ENCODE measurements at regions not wholly inside any gene's neighbourhood (a gene's known extent, or its start where the extent isn't known, plus 50 kb on each side); places are given as distances from the start of the nearest gene placed in this dataset.

GRCh38 chr1:14362331-14362730 is 236.2 kb upstream of the KAZN start:
- Histone ChIP-seq H3K4me3 (ENCODE audit: low read length) (no peak overlapping the region), H3K36me3 (ENCODE audit: insufficient read depth, low read length) (no peaks in the 10 kb centered on the region), H3K4me1 (ENCODE audit: insufficient read depth, low read length) (no peaks in the 10 kb centered on the region), H3K9me3 (ENCODE audit: low read length) (no peaks in the 10 kb centered on the region), H3K27ac (ENCODE audit: low read depth, low read length) (no peak overlapping the region), H3K27me3 (ENCODE audit: insufficient read depth, low read length, poor library complexity, severe bottlenecking) (no peaks in the 10 kb centered on the region)
- Mint-ChIP-seq H3K27ac (no peak overlapping the region), H3K4me3 (no peak overlapping the region), H3K4me1 (no peaks in the 10 kb centered on the region), H3K36me3 (peaks cover 0 to 2% (median 0%) of the 10 kb centered on the region in 3 donors), H3K9me3 (peaks cover 0 to 8% (median 2%) of the 10 kb centered on the region in 5 donors), H3K27me3 (peaks cover 6 to 13% of the 10 kb centered on the region in 2 donors)
- DNase-seq, result no peak
- POLR2A ChIA-PET, result no interaction called here
- CTCF ChIA-PET, result no interaction called here

- no peak for DNase-seq
- H3K27ac Mint-ChIP-seq, result no peak overlapping the region
- H3K9me3 Mint-ChIP-seq, result peaks cover 0 to 8% (median 2%) of the 10 kb centered on the region in 5 donors
- H3K4me3 Mint-ChIP-seq, result no peak overlapping the region
- no peaks in the 10 kb centered on the region for H3K9me3 ChIP-seq (ENCODE audit: low read length)
- H3K27me3 ChIP-seq (ENCODE audit: insufficient read depth, low read length, poor library complexity, severe bottlenecking), result no peaks in the 10 kb centered on the region
- CTCF ChIA-PET, result no interaction called here
- peaks cover 0 to 2% (median 0%) of the 10 kb centered on the region in 3 donors for H3K36me3 Mint-ChIP-seq
- no peaks in the 10 kb centered on the region for H3K4me1 ChIP-seq (ENCODE audit: insufficient read depth, low read length)
- H3K27me3 Mint-ChIP-seq, result peaks cover 6 to 18% of the 10 kb centered on the region in 2 donors
- H3K36me3 ChIP-seq (ENCODE audit: insufficient read depth, low read length), result no peaks in the 10 kb centered on the region
- H3K27ac ChIP-seq (ENCODE audit: low read depth, low read length), result no peak overlapping the region
- POLR2A ChIA-PET, result no interaction called here
- H3K4me3 ChIP-seq (ENCODE audit: low read length), result no peak overlapping the region
- H3K4me1 Mint-ChIP-seq, result no peaks in the 10 kb centered on the region
Observed at GRCh38 chr1:14363036-14363590, 235.4 kb upstream of the KAZN start.

- DNase-seq, result peak in 1 of 5 donors; percentile 3
- Histone ChIP-seq H3K4me1 (ENCODE audit: insufficient read depth, low read length) (no peaks in the 10 kb centered on the region), H3K27me3 (ENCODE audit: insufficient read depth, low read length, poor library complexity, severe bottlenecking) (no peaks in the 10 kb centered on the region), H3K27ac (ENCODE audit: low read depth, low read length) (no peak overlapping the region), H3K36me3 (ENCODE audit: insufficient read depth, low read length) (no peaks in the 10 kb centered on the region), H3K9me3 (ENCODE audit: low read length) (no peaks in the 10 kb centered on the region), H3K4me3 (ENCODE audit: low read length) (no peak overlapping the region)
- Mint-ChIP-seq H3K27me3 (peaks cover 6 to 18% of the 10 kb centered on the region in 2 donors), H3K4me3 (no peak overlapping the region), H3K27ac (no peak overlapping the region), H3K9me3 (peaks cover 0 to 8% (median 2%) of the 10 kb centered on the region in 5 donors), H3K36me3 (peaks cover 0 to 2% (median 0%) of the 10 kb centered on the region in 3 donors), H3K4me1 (no peaks in the 10 kb centered on the region)
- ChIA-PET POLR2A (no interaction called here), CTCF (no interaction called here)
Observed at GRCh38 chr1:14363707-14364413, 234.6 kb upstream of the KAZN start.

- no peak for DNase-seq
- H3K27me3 Mint-ChIP-seq, result peaks cover 6 to 23% of the 10 kb centered on the region in 2 donors
- H3K9me3 Mint-ChIP-seq, result peaks cover 0 to 8% (median 2%) of the 10 kb centered on the region in 5 donors
- H3K36me3 Mint-ChIP-seq, result no peaks in the 10 kb centered on the region
- Histone ChIP-seq H3K4me3 (ENCODE audit: low read length) (no peak overlapping the region), H3K9me3 (ENCODE audit: low read length) (no peaks in the 10 kb centered on the region), H3K4me1 (ENCODE audit: insufficient read depth, low read length) (no peaks in the 10 kb centered on the region), H3K27ac (ENCODE audit: low read depth, low read length) (no peak overlapping the region), H3K36me3 (ENCODE audit: insufficient read depth, low read length) (no peaks in the 10 kb centered on the region), H3K27me3 (ENCODE audit: insufficient read depth, low read length, poor library complexity, severe bottlenecking) (no peaks in the 10 kb centered on the region)
- no peaks in the 10 kb centered on the region for H3K4me1 Mint-ChIP-seq
- ChIA-PET CTCF (no interaction called here), POLR2A (no interaction called here)
- H3K27ac Mint-ChIP-seq, result no peak overlapping the region
- H3K4me3 Mint-ChIP-seq, result no peak overlapping the region
Observed at GRCh38 chr1:14365301-14365988, 233.0 kb upstream of the KAZN start.

- no peak for DNase-seq
Observed at GRCh38 chr1:14366091-14367018, 232.1 kb upstream of the KAZN start.

GRCh38 chr1:14367451-14367850 is 231.0 kb upstream of the KAZN start:
- no peak overlapping the region for H3K4me3 Mint-ChIP-seq
- H3K36me3 Mint-ChIP-seq, result no peaks in the 10 kb centered on the region
- no peaks in the 10 kb centered on the region for H3K4me1 ChIP-seq (ENCODE audit: insufficient read depth, low read length)
- no peak overlapping the region for H3K27ac Mint-ChIP-seq
- no peak overlapping the region for H3K27ac ChIP-seq (ENCODE audit: low read depth, low read length)
- H3K4me1 Mint-ChIP-seq, result no peaks in the 10 kb centered on the region
- no peaks in the 10 kb centered on the region for H3K27me3 ChIP-seq (ENCODE audit: insufficient read depth, low read length, poor library complexity, severe bottlenecking)
- no peak overlapping the region for H3K4me3 ChIP-seq (ENCODE audit: low read length)
- no peak for DNase-seq
- H3K9me3 Mint-ChIP-seq, result peaks cover 0 to 4% (median 1%) of the 10 kb centered on the region in 5 donors
- no peaks in the 10 kb centered on the region for H3K36me3 ChIP-seq (ENCODE audit: insufficient read depth, low read length)
- CTCF ChIA-PET, result no interaction called here
- peaks cover 2 to 17% of the 10 kb centered on the region in 2 donors for H3K27me3 Mint-ChIP-seq
- H3K9me3 ChIP-seq (ENCODE audit: low read length), result no peaks in the 10 kb centered on the region
- POLR2A ChIA-PET, result no interaction called here

More at GRCh38 chr1:14366091-14367018, 232.1 kb upstream of the KAZN start:
- Mint-ChIP-seq H3K4me3 (no peak overlapping the region), H3K27me3 (peaks cover 6 to 23% of the 10 kb centered on the region in 2 donors), H3K27ac (no peak overlapping the region), H3K4me1 (no peaks in the 10 kb centered on the region), H3K9me3 (peaks cover 0 to 8% (median 2%) of the 10 kb centered on the region in 5 donors), H3K36me3 (no peaks in the 10 kb centered on the region)
- Histone ChIP-seq H3K27ac (ENCODE audit: low read depth, low read length) (no peak overlapping the region), H3K27me3 (ENCODE audit: insufficient read depth, low read length, poor library complexity, severe bottlenecking) (no peaks in the 10 kb centered on the region), H3K4me1 (ENCODE audit: insufficient read depth, low read length) (no peaks in the 10 kb centered on the region), H3K9me3 (ENCODE audit: low read length) (no peaks in the 10 kb centered on the region), H3K36me3 (ENCODE audit: insufficient read depth, low read length) (no peaks in the 10 kb centered on the region), H3K4me3 (ENCODE audit: low read length) (no peak overlapping the region)
- POLR2A ChIA-PET, result no interaction called here
- CTCF ChIA-PET, result no interaction called here

- no peaks in the 10 kb centered on the region for H3K9me3 ChIP-seq (ENCODE audit: low read length)
- peaks cover 1 to 17% of the 10 kb centered on the region in 2 donors for H3K27me3 Mint-ChIP-seq
- no peak overlapping the region for H3K4me3 Mint-ChIP-seq
- H3K27ac Mint-ChIP-seq, result no peak overlapping the region
- no peaks in the 10 kb centered on the region for H3K36me3 ChIP-seq (ENCODE audit: insufficient read depth, low read length)
- ChIA-PET POLR2A (no interaction called here), CTCF (no interaction called here)
- no peak overlapping the region for H3K27ac ChIP-seq (ENCODE audit: low read depth, low read length)
- H3K4me3 ChIP-seq (ENCODE audit: low read length), result no peak overlapping the region
- no peaks in the 10 kb centered on the region for H3K4me1 Mint-ChIP-seq
- DNase-seq, result no peak
- H3K27me3 ChIP-seq (ENCODE audit: insufficient read depth, low read length, poor library complexity, severe bottlenecking), result no peaks in the 10 kb centered on the region
- no peaks in the 10 kb centered on the region for H3K36me3 Mint-ChIP-seq
- no peaks in the 10 kb centered on the region for H3K4me1 ChIP-seq (ENCODE audit: insufficient read depth, low read length)
- H3K9me3 Mint-ChIP-seq, result peaks cover 0 to 4% (median 1%) of the 10 kb centered on the region in 5 donors
Observed at GRCh38 chr1:14369526-14370213, 228.8 kb upstream of the KAZN start.
